HG02678 (cell line): ENCODE measurements at regions not wholly inside any gene's neighbourhood (a gene's known extent, or its start where the extent isn't known, plus 50 kb on each side); places are given as distances from the start of the nearest gene placed in this dataset.

Experiments
- ATAC-seq: cut with Tn5 transposase; IDR thresholded peaks from one replicate; pipeline ENCODE4 v1.9.1; 2021; ENCODE audit warnings: mild to moderate bottlenecking, moderate library complexity; ENCODE audit not compliant: unreplicated experiment

DNA sequence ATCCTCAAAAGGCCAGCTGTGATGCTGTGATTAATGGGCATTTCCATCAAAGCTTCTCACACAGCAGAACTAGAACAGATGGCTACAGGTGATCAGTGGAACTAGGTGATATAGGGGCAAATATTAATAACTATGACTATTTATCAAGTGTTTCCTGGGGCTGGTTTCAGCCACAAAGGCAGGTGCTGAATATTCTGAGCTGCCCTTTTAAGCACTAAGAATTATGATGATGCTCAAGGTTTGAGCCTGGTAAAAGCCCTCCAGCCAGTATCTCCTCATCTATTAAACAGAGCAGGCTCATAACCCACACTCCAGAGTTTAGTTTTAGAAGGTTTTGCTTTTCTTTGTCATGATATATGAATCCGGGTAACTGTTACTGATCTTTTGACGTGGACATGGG, 129.5 kb upstream of the ACP3 start:
- no peak for ATAC-seq

DNA sequence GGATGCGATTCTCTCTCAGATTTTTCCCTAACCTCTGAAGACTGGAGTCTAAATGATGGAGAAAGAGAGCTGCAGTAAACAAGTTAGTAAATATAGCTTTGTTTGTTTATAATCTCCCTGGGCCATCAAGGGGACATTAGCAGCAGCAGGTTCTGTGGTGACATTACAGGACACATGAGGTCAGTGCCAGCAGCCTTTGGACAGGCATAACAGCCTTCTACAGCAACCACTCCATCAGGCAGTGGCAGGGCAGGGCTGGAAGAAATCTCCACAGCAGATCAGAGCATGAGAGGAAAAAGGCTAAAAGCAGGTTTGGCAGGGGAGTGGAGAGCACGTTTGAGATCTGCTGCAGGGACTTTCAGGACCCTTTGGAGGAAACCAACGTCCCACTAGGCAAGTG, 127.6 kb upstream of the ACP3 start:
- no peak for ATAC-seq

DNA sequence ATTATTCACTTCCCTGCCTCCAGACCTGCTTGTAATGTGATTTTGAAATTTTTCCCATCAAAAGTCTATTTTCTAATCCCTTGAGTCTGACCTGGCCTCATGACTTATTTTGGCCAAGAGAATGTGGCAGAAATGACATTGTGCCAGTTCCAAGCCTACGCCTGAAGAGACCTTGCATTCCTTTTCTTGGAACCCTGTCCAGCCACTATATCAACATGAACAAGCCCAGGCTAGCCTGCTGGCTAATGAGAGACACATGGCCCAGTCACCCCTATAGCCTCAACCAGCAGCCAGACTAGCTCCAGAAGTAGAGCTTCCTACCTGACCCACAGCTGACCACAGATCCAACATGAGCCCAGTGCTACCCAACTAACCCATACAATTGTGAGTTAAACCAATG, 121.1 kb upstream of the ACP3 start:
- ATAC-seq, result no peak

DNA sequence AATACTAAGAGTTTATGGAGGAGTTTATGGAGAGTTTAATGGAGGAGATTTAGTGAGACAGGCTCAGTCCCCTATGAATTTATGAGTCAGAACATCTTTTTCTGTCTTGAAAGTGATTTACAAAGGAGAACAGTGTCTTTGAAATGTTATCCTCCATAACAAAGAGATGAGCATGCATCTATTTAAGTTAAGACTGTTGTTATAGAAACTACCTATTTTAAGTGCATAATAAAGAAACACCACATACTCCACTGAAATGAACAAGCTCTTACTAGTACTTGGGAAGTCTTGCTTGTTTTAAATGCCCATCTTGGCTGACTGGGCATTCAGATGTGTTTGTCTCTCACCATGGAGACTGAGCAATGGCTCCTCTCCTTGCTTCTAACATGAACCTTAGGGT, 118.7 kb upstream of the ACP3 start:
- no peak for ATAC-seq

DNA sequence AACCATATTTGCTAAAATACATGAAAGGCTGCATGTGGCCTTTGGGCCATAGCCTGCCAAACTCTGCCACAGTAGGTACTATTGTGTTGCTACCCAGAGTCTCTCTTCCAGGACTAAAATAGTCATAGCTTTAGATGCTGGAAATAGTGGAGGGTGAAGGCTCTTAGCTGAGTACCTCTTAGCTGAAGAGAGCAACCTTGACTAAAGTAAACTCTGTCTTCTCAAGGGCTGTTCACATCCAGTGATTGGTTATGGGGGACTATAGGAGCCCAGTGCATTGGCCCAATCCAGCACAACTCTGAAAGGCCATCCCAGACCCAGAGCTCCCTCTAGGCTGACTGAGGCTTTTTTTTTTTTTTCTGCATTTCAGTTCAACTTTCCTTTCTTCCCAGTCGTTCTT, 117.8 kb upstream of the ACP3 start:
- ATAC-seq, result no peak

DNA sequence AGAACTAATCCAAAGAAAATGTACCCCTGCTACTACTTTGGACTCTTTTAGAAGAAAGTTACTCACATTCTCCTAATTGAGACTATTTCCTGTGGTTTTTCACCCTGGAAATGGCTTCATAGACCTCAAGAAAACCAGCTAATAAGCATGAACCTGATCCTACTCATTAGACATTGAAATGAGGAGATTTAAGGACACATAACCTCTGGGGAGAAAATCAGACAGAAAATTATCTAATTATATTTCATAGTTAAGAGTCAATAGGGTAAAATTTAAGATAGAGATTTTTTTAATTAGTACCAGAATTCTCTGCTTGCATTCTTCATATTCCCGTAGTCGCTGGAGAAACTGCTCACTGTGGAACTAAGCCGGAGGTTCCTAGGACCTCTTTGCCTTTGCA, 114.6 kb upstream of the ACP3 start:
- no peak for ATAC-seq

DNA sequence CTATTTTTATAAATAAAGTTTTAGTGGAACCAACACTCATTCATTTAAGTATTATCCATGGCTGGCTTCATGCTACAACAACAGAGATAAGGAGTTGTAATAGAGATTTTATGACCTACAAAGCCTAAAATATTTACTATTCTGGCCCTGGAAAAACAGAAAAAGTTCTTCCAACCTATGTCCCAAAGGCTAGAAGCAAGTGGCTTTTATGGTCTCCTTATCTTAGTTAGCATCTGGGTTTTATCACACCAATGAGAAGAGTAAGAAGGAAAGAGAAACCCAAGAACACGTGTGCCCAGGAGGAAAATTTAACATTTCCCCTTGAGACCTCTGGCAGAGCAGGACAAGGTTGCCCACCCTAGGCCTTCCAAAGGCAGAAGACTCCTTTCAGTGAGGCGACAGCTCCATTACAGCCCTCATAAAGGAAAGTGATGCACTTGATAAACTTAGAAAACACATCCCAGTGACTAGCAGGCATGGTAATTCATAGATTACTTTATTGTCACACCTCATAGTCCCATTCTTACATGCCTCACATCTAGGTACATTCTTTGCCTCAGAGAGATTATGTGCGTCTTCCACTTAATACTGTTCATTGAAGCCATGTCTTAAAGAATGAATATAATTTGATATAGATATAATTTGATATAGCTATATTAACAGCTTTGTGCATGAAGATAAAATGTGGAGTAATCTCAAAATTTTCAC, 113.2 kb upstream of the ACP3 start:
- ATAC-seq, result no peak

DNA sequence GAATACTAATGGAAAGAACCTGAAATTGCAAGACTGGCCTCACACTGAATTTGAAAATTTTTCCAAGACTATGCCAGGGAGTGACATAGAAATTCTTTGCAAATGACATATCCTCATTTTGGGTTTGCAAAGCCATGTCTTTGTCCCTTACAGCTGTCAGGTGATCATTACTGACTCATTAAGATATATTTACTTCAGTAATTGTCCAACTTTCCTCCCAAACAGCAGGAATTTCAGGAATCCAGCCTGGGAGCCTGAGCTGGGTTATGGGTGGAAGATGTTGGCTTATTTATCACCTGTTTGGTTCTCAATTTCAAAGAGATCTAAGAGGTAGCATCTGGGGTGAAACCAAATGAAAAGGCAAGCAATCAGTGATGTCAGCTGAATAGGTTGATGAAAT, 111.6 kb upstream of the ACP3 start:
- ATAC-seq, result no peak

DNA sequence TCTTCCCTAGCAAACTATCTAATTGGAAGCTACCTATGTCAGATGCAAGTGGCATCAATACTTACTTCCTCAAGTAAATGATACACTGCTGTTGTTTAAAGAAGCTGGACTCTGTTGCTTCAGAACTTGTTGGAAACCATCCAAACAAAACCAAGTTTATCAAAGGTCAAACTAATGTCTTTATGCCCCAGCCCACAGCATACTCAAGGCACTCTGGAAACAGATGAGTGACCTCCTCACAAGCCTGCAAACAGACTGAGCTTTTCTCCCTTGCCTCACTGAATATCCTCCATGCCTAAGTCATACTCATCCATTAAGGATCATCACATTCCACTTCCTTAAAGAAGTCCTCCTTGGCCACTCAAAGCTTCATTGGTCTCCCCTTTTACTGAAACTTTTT, 107.4 kb upstream of the ACP3 start:
- ATAC-seq, result no peak

DNA sequence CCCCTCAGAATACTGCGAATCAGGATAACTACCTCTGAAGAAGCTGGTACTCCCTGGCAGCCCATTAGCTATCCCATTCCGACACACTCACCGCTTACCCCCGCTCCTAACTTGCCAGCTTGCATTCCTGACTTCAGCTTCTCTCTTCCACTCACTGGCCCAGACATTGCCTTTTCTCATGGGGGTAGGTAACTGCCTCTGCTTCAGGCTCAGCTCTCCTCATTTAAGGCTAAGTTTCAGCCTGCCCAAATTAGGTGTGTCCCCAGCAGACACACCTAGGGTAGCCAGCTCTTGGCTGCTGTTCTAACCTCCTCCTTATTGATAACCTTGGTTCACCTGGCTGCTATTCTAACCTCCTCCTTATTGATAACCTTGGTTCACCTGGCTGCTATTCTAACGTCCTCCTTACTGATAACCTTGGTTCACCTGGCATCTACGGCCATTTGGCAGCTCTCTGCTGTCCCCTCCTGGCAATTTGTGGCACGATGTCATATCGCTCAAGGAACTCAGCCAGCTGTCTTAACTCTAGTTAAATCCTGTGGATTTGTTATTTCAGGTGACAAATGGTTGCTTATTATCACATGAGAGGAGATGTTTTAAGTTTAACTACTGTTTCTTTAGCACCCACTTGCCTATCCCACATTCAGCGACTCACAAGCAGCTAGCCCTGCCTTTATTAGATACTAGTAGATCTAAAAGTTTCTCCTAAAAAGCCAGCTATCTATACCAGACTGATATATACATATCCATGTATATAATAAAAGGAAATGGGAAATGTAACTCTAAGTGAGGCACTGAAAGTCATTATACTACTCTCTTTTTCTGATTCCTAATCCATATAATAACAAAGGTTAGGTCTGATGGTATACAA, 106.5 kb upstream of the ACP3 start:
- peak; percentile 50 for ATAC-seq

DNA sequence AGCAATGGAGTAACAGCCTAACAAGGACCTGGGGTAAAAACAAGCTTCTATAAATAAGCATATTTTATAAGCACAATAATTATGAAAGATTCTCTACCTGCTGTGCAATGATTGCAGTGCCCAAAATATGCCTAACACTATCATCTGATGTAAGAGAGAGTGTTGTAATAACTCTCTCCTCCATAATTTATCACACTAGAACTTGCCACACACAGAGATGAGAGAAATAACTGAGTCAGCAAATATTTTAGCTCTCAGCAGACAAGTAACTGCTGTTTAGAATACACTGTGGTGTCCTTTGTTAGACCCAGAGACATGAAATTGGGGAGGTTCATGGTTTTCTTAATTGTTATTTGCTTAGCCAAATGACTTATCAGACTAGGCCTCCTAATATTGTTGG, 105.3 kb upstream of the ACP3 start:
- ATAC-seq, result no peak

DNA sequence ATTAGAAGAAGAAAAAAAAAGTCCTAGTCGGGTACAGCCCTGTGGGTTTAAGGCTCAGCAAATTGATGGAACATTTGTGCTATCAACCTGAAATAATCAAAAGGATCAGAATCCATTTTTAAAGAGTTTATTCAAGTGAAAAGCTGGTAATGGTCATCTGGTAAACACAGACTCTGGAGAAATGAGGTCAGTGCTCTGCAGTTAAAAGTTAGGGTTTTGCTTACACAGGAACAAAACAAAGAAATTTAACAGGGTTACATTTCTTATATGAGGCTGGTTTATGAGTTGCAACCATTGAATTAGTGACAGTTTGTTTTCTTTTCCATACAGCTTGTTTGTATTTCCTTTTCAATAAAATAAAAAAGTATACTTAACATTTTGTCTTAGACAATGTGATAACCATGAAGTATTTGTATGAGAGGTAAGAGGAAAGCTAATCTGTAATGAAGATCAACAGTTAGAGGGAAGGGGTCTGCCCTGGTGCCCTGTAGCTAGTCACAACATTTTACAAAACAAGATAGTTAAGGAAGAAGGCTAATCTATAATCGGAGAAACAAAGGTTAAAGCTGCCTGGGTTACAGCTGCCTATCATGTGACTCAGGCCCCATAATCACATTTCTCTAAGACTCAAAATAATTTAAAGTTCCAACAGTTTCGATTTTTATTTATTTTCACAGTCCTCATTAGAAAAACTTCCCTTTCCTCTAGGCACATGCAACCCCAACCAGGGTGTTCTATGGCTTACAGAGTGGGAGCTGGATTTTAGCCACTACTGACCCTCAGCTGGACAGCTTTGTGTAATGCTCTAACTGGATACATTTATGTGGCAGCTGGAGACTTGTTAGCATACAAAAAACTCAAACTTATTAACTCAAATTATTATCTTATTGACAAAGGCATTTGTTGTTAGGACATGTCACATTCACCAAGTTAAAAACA, 98.1 kb upstream of the ACP3 start:
- no peak for ATAC-seq

DNA sequence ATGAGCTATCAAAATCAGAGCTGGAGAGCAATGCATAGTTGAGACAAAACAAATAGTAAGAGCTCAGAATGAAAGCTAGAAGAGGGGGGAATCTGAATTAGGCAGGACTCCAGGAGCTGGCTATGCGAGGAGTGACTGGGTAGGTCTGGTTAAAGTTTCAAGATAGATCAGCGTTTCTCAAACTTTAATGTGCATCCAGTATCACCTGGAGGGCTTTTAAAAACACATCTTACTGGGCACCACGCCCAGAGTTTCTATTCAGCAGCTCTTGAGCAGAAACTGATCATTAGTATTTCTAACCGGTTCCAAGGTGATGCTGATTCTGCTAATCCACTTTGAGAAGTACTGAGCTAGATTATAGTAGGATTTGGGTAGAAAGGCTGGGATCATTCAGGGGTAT, 96.2 kb upstream of the ACP3 start:
- ATAC-seq, result no peak

DNA sequence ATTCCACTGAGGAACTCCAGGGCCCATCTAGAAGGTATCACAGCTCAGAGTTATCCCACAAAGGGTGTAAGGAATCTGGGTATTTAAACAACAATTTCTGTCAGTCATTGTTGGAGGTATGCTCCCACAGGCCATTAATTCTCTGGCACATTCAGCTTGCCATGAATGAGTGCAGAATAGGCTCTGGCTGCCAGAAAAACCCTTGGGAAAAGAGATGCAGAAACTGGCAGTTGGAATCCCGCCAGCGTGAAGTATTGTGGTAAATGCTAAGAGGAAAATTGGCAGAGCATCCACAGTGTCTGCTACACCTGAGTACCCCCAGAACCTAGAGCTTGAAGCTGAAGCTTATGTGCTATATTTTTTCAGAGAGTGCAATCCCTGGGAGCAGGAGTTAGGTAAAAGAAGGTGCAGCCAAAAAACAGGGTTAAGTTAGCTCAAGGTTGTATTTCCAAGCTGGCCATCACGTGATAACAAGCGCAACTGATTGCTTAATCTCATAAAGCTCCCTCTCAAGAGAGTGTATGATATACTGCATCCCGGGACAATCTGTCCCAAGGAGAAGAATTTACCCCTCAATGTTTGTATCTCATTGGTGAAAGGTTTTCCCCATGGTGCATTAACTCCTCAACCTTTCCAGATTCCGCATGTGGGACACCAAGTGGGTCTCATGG, 94.2 kb upstream of the ACP3 start:
- no peak for ATAC-seq

DNA sequence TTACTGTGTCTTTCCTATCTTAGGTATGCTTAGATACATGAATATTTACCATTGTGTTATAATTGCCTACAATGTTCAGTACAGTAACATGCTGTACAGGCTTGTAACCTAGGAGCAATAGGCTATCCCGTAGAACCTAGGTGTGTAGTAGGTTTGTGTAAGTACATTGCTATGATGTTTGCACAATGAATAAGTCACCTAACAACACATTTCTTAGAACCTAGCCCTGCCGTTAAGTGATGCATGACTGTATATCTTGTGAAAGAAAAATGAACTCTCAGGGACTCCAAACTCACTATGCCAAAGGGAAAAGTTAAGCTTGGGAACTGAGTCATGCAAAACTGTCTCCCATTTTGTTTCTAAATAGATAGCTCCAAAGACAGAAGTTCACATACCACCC, 91.5 kb upstream of the ACP3 start:
- ATAC-seq, result no peak

DNA sequence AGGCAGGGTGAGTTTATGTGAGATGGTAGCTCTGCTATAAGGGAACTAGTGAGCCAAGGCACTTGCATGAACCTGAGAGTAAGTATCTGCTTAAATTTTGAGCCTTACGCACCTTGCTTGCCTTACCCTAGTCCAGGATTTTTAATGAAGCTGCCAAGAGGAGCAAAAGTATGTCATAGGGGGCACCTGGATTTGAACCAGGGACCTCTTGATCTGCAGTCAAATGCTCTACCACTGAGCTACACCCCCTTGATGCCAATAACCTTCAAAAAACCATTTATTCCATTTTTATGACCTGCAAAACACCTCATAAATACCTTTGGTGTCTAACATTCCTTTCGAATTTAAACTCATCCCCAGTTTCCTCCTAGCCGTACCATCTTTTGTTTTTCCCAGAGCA, 88.3 kb upstream of the ACP3 start:
- ATAC-seq, result no peak

DNA sequence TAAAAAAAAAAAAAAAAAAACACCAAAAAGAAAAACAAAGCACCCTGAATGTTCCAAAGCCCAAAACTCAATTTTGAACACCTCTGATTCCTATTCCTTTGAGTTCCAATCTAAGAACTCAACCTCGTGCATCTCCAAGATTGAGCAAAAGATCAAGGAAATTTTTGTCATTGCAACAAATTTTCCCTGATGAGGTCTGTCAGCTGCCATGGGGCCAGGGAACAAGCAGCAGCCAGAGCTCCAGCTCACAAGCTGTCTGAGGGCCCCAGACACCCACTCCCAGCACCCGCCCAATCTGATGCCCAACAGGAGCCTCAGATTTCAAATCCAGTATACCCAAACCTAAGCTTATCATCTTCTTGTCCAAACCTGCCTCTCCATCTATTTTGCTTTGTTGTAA, 87.6 kb upstream of the ACP3 start:
- ATAC-seq, result no peak

DNA sequence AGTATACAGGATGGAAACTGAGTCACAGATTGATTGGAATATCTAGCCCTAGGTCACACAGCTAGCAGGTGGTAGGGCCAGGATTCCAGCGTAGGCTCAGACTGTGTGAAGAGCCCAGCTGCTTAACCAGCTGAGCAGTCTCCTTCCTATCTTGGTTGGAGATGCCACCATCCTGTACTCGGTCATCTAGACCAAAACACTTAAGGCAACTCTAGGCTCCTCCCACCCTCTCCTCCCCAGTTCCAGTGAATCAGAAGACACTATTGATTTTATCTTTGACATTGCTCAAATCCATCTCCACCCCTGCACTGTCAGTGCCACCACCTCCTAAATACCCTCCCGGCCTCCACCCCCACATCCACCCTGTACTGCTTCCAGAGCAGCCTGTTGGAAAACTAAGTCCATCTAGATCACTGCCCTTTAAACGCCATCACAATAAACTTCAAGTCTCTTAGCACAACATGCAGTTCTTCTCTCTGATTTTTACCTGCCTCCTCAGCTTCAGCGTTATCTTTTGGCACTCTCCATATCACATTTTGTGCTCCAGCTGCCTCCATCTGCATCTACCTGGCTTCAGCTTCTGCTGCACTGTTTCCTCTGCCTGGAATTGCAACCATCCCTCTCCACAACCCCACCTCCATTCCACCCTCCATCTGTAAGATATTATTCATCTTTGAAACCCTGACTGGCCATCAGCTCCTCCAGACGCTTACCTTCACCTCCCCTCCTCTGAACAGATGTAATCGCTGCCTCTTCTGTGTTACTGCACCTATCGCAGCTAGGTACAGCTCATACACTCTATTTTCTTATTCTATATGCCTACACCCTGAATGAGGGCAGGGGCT, 86.8 kb upstream of the ACP3 start:
- no peak for ATAC-seq

DNA sequence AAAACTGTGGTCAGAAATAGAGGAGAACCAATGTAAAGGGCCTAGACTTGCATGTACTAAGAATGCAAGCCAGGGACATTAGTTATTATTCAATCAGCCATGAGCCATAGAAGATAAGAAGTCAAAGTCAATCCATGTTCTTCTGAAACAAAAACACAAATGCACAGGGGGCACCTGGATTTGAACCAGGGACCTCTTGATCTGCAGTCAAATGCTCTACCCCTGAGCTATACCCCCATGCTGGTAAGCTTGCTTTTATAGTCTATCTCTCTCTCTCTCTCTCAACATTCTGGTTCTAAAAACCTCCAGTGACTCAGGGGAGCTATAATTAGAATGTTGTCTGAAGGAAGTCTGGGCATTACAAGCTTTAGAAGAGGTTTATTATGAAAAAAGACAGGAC, 85.6 kb upstream of the ACP3 start:
- ATAC-seq, result no peak

DNA sequence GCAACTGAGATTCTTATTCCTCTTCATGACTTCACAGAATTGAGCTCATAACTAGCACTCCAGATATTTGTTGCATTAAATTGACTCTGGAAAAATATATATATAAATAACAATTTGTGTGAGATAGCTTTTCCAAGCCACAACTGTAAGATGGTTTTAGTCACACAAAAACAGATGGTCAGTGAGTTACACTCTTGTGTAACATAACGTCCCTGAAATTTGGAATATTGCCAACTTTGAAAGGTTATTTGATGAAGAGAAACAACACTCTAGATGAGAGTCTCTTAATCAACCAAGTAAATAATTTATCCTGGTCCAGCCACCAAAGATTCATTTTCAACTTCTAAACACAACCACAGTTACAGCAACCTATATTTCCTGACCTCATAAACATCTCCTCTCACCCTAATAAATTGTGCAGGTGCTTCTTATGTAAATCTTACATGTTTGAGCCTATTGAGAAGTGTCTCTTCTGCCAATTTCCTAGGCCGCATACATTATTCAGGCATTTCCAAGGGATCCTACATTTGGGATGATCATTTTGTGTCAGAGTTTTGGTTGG, 84.9 kb upstream of the ACP3 start:
- ATAC-seq, result peak; percentile 33
